SH-SY5Y (cell line): ENCODE measurements at regions not wholly inside any gene's neighbourhood (a gene's known extent, or its start where the extent isn't known, plus 50 kb on each side); places are given as distances from the start of the nearest gene placed in this dataset.

ENCODE experiments used
- GATA2 ChIP-seq: IDR thresholded peaks from 2 replicates; pipeline ENCODE4 v1.6.1; 2011; ENCODE audit warnings: mild to moderate bottlenecking, low read depth, low read length
- GATA3 ChIP-seq: IDR thresholded peaks from 2 replicates; pipeline ENCODE4 v1.6.1; 2011; ENCODE audit warnings: low read depth, mild to moderate bottlenecking, low read length, moderate library complexity

- TF ChIP-seq GATA2 (no peak), GATA3 (no peak)
Measured at GRCh38 chr3:78141269-78141668, 1101.4 kb downstream of the ROBO2 start.
